Pancreas (tissue), 10 donors: ENCODE measurements at regions not wholly inside any gene's neighbourhood (a gene's known extent, or its start where the extent isn't known, plus 50 kb on each side); places are given as distances from the start of the nearest gene placed in this dataset.
"Not testable (repeated sequence)": the region's sequence is repeated elsewhere in the genome, so short reads cannot be mapped to it uniquely, and the experiment has no call there.

ENCODE experiments used
- ATAC-seq, 4 donors: fragments of 200-7000 bp; cut with Tn5 transposase; one replicate each; pipeline versions ENCODE4 v1.8.0 to v1.9.1; 2020; ENCODE audit warnings: mild to moderate bottlenecking in 4 of 4, moderate library complexity in 4 of 4
- DNase-seq, 6 donors: peaks; one replicate each; pipeline ENCODE4 v3.0.0-alpha.2; 2020
- FAIRE-seq: peaks from 2 replicates; lab custom pipeline; 2012; peaks lifted over from hg19 to GRCh38; lab: Jason Lieb, UNC
- H3K27ac ChIP-seq, 4 donors: fragments of 200-600 bp; sonication (generic); 1 replicate in 3 of 4; 2 replicates in 1 of 4; pipeline versions ENCODE4 v1.5.0 to v1.8.0; 2020
- H3K27me3 ChIP-seq, 4 donors: fragments of 200-600 bp; one replicate each; pipeline ENCODE4 v1.8.0; 2021
- H3K36me3 ChIP-seq, 3 donors: fragments of 200-600 bp; sonication (generic) in 1 of 3; one replicate each; pipeline versions ENCODE4 v1.5.0 to v1.8.0; 2020 to 2021
- H3K4me1 ChIP-seq, 3 donors: fragments of 200-600 bp; one replicate each; pipeline ENCODE4 v1.8.0; 2021
- H3K4me3 ChIP-seq, 4 donors: fragments of 200-600 bp; sonication (generic) in 2 of 4; one replicate each; pipeline versions ENCODE4 v1.5.0 to v1.8.0; 2020 to 2021
- H3K9me3 ChIP-seq, 4 donors: fragments of 200-600 bp; one replicate each; pipeline ENCODE4 v1.8.0; 2021
- CTCF ChIP-seq, 4 donors: fragments of 200-600 bp; sonication (generic) in 3 of 4; IDR thresholded peaks; one replicate each; pipeline versions ENCODE4 v1.5.0 to v1.8.0; 2021; ENCODE audit warnings: antibody characterized with exemption in 4 of 4
- WGBS, 2 donors: extraction: QIAGEN DNeasy Blood & Tissue Kit; methylation state at CpG; one replicate each; pipeline ENCODE4 v1.1.7; 2013; 5-methylcytosine and 5-hydroxymethylcytosine counted together
- intact Hi-C, 3 donors: fragments of 100-400 bp; cut with DNase I; formaldehyde crosslinking; loops; one replicate each; pipeline versions ENCODE4 v1.11.1 to v1.14.2; 2022
- donor health status: healthy with polysubstance abuse.
- donor health status: DM: no; HTN: no; CAD: no; lungs with moderate emphysema.
- donor health status: DM: no; HTN: no; CAD: no.
- donor health status: control.
- donor health status: control.
- donor health status: Bipolar disorder and iron deficiency.
- donor health status: DM: yes; HTN: yes; CAD: no.
- donor health status: DM: no; HTN: no; CAD: no.
- donor health status: DM: no; HTN: no; CAD: no.
- donor health status: DM: yes; HTN: yes; CAD: no.

- no peak for DNase-seq
- FAIRE-seq = no peak
- no peak overlapping the region for H3K4me3 ChIP-seq
- TF ChIP-seq CTCF (IDR thresholded peaks at IDR 0.05) = no peak
- H3K4me1 ChIP-seq = no peaks in the 10 kb centered on the region
- no peaks in the 10 kb centered on the region for H3K36me3 ChIP-seq
- intact Hi-C loops = no loop called here
- H3K27me3 ChIP-seq = no peaks in the 10 kb centered on the region
- no peak for ATAC-seq
- no peaks in the 10 kb centered on the region for H3K9me3 ChIP-seq
- no peak overlapping the region for H3K27ac ChIP-seq
- WGBS, 2 donors = 57 to 63% methylated on average over 15 of the region's 15 CpGs
These were observed 429.0 kb downstream of the BRD1 start for GRCh38 chr22:49398646-49399045.

GRCh38 chr22:49398115-49398514 lies 429.6 kb downstream of the BRD1 start:
- Histone ChIP-seq H3K9me3 (no peaks in the 10 kb centered on the region), H3K36me3 (no peaks in the 10 kb centered on the region), H3K4me3 (no peak overlapping the region), H3K4me1 (no peaks in the 10 kb centered on the region), H3K27ac (no peak overlapping the region), H3K27me3 (no peaks in the 10 kb centered on the region)
- ATAC-seq (no peak), DNase-seq (no peak), FAIRE-seq (no peak)
- TF ChIP-seq CTCF (IDR thresholded peaks at IDR 0.05) = no peak
- intact Hi-C loops = no loop called here
- WGBS, 2 donors = 63 to 77% methylated on average over 16 to 17 of the region's 17 CpGs

GRCh38 chr22:49396817-49397216 lies 430.9 kb downstream of the BRD1 start:
- 49 to 54% methylated on average over 11 of the region's 11 CpGs for WGBS, 2 donors
- no peak for ATAC-seq
- TF ChIP-seq CTCF (IDR thresholded peaks at IDR 0.05) = no peak
- Histone ChIP-seq H3K4me3 (no peak overlapping the region), H3K4me1 (no peaks in the 10 kb centered on the region), H3K27me3 (no peaks in the 10 kb centered on the region), H3K36me3 (no peaks in the 10 kb centered on the region), H3K27ac (no peak overlapping the region), H3K9me3 (no peaks in the 10 kb centered on the region)
- no peak for DNase-seq
- intact Hi-C loops = no loop called here
- no peak for FAIRE-seq

- 43 to 55% methylated on average over 8 of the region's 8 CpGs for WGBS, 2 donors
- H3K36me3 ChIP-seq = no peaks in the 10 kb centered on the region
- FAIRE-seq (no peak), ATAC-seq (no peak), DNase-seq (no peak)
- H3K9me3 ChIP-seq = no peaks in the 10 kb centered on the region
- H3K27ac ChIP-seq = no peak overlapping the region
- no peaks in the 10 kb centered on the region for H3K27me3 ChIP-seq
- TF ChIP-seq CTCF (IDR thresholded peaks at IDR 0.05) = no peak
- no peaks in the 10 kb centered on the region for H3K4me1 ChIP-seq
- no peak overlapping the region for H3K4me3 ChIP-seq
- intact Hi-C loops = no loop called here
These were observed 432.1 kb downstream of the BRD1 start for GRCh38 chr22:49395617-49396016.

- H3K27me3 ChIP-seq, FAIRE-seq, H3K9me3 ChIP-seq, intact Hi-C loops, ATAC-seq, H3K36me3 ChIP-seq, DNase-seq, H3K27ac ChIP-seq, H3K4me1 ChIP-seq, H3K4me3 ChIP-seq: not testable (repeated sequence)
- WGBS, 2 donors = 62 to 64% methylated on average over 5 of the region's 5 CpGs
These were observed 432.6 kb downstream of the BRD1 start for GRCh38 chr22:49395062-49395461.
